ENCODE measurements at regions not wholly inside any gene's neighbourhood (a gene's known extent, or its start where the extent isn't known, plus 50 kb on each side); places are given as distances from the start of the nearest gene placed in this dataset.

- no peak for TF ChIP-seq CTCF (IDR thresholded peaks at IDR 0.05)
- TF ChIP-seq POLR2A (IDR thresholded peaks at IDR 0.05) = no peak
These were observed 262.4 kb downstream of the ENGASE start for GRCh38 chr17:79337053-79337452.

Data from body of pancreas (tissue), 4 donors.